Inferior parietal cortex (tissue), 1 donor: ENCODE measurements at regions not wholly inside any gene's neighbourhood (a gene's known extent, or its start where the extent isn't known, plus 50 kb on each side); places are given as distances from the start of the nearest gene placed in this dataset.

Experiments used
- DNase-seq: peaks from one replicate; pipeline ENCODE4 v3.0.0-alpha.2; 2016; ENCODE audit errors: extremely low spot score

DNA sequence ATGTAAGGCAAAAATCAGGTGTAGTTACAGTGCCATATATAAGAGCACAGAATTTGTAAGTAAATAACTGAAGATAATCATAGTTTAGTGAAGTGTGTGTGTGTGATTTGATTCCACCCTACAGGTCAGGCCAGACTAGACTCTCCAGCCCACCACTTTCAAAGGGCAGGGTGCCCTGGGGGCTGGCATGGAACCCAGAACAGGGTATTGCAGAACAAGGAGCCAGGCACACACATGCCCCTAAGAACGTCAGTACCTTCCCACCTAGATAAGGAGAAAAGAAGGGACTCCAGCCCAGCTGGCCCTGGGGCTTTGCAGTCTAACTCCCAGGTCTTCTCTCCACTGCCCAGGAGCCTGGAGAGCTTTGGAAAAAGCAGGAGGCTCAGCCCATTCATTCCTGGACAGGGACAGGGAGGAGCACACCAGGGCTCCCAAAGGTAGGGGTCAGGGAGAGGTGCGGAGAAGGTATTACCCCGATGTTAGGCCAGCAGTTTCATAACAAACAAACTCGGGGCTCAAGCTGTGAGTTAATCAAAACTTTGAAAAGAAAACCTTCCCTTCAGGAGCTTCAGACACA is 149.7 kb upstream of the VANGL1 start:
- no peak for DNase-seq

DNA sequence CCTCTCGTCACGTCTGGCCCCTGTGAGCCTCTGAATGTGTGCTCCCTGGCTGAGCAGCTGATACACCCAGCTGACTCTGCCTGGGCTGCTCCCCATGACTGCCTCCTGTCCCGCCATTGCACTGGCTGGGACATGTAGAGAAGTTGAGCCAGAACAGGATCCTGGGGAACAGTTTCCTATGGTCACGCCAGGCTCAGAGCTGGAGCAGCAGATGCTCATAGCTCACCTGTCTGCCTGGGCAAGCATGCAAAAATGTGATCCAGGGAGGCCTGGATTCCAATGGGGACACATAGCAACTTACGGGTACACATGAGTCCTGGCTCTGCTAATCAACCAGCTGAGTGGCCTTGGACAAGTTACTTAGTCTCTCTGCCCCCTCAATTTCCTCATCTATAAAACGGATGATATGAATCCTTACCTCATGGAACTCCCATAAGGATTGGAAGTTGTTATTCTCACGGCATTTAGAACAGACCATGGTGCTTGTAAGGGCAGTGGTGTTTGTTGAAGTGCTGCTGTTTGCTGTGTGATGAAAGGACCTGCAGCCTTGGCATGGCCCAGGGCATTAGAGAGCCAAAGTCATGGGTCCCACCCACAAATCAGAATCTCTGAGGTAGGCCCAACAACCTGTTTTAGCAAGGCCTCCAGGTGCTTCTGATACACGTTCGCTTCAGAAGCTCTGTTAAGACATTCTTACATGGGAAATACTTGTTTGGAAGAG is 150.3 kb upstream of the VANGL1 start:
- DNase-seq, result no peak

DNA sequence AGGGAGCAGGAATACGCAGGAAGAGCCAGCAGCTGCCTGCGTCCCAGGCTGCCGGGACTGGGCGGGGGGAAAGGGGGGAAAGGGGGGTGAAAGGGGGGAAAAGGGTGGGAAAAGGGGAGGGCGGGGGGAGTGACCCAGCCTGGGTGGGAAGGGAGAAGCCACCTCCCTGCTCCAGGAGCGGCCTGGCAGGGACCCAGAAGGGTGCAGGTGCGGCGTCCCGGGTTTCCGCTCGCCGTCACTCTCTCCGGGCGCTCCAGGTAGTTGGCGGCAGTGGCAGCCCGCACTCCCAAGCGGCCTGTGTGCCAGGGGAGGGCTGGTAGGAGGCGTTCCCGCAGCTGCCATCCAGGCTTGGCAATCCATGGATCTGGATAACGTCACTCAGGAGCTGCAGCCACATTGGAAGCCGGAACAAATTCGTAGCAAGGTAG is 141.0 kb upstream of the NGF start:
- DNase-seq, result no peak

DNA sequence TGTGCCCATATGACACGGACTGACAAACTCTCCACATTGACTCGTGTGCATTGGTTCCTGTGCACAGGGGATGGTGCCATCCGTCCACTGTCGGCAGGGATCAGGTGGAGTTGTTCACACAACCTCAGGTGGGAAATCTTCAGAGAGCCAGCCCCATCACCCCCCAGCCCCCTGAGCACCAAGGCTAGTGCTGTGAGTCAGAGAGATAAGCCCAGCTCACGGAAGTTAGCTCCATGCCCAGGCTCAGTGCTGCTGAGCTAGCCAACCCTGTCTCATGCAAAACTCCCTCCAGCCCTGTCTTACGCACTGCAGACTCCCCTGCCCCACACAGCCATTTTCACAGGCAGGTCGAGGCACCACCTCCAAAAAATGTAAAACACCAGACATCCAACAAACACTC is 139.0 kb upstream of the NGF start:
- no peak for DNase-seq

- DNase-seq, result no peak
These were observed 138.6 kb upstream of the NGF start for GRCh38 chr1:115476616-115477015.

- DNase-seq, result no peak
These were observed 137.9 kb upstream of the NGF start for GRCh38 chr1:115475901-115476300.

GRCh38 chr1:115475252-115475651 is 137.2 kb upstream of the NGF start:
- DNase-seq, result no peak

- no peak for DNase-seq
These were observed 136.0 kb upstream of the NGF start for GRCh38 chr1:115473986-115474565.

GRCh38 chr1:115469703-115470476 is 131.8 kb upstream of the NGF start:
- peak; percentile 16 for DNase-seq

- no peak for DNase-seq
These were observed 129.7 kb upstream of the NGF start for GRCh38 chr1:115467790-115468189.

GRCh38 chr1:115467196-115467595 is 129.1 kb upstream of the NGF start:
- DNase-seq, result no peak

DNA sequence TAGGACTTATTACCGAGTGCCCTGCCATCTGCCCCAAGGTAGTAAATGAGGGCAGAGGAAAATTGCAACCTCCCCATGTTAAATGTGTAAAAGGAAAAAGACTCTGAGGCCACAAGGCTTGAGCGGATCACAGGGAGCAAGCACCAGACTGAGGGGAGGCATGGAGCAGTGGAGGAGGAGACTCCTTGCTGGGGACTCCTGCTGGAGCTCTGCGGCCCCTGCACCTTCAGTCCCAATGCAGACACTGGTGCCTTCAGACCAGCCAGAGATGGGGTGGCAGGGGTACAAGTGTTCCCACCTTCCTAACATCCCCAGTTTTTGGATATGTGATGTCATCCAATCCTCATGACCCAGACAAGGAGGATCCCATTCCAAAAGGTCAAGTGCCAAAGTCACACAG is 128.4 kb upstream of the NGF start:
- no peak for DNase-seq

DNA sequence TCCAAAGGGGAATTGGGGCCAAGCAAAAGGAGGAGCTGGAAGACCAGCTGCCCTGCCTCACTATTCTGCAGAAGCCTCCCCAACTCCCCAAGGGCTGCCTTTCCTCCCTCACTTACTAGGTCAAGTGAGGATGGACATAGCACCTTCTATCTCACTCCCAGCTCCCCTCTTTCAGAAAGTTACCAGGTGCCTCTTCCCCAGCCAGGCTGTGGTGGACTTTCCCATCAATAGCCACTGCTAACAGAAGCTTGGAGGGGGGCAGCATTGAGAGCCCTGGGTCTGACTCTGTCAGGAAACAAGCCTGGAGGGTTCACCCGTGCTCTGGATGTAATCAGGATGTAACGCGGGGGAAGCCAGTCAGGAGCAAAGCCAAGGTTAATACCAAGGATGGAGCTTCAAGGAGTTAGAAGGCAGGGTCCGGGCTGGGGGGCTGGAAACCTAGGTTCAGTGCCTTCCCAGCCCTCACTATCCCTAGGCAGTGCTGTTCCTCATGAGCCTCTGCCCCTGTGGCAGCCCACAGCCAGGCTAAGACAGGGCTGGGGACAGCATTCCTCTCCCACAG is 127.8 kb upstream of the NGF start:
- DNase-seq, result no peak

GRCh38 chr1:115463347-115463746 is 125.3 kb upstream of the NGF start:
- no peak for DNase-seq

GRCh38 chr1:115462566-115463076 is 124.6 kb upstream of the NGF start:
- DNase-seq, result no peak

GRCh38 chr1:115461526-115461925 is 123.5 kb upstream of the NGF start:
- no peak for DNase-seq

- DNase-seq, result no peak
These were observed 121.1 kb upstream of the NGF start for GRCh38 chr1:115459161-115459560.

- no peak for DNase-seq
These were observed 120.5 kb upstream of the NGF start for GRCh38 chr1:115458426-115459114.

DNA sequence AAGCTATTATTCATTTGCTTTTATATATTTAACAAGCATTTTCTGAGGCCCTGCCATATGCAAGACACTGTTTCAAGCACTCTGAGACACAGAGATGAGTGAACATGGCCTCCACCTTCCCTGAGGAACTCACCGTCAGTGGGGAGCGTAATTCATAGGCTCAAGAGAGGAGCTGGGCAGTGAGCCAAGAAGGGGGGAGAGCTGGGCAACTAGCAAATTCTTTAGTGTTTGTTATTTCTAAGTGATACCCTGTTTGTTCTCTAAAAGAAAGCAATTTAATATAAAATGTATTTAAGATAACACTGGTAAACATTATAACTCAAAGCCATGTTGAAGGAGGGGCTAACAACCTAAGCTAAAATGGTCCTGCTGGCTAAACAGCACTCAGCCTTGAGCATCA is 119.2 kb upstream of the NGF start:
- no peak for DNase-seq

DNA sequence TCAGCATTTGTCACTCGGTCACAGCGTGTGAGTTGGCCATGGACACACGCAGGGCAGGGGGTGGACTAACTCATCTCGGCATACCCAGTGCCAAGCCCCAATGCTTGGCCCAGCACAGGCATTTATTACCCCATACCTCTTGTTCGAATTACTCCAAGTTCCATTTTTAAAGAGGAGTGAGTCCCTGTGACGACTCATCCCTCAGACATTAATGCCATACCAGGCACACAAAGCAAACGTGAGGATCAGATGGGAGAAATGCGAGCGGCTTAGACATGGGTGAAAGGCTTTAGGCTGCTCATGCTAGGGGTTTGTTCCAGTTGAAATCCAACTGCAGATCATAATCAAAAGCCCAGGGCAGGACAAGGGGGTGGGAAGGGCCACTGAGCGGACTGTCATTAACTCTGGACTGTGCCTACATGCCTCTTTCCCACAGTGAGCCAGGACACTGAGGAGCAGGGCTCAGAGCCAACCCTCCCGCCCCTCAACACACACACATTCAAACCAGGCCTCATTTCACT is 118.5 kb upstream of the NGF start:
- DNase-seq, result no peak

DNA sequence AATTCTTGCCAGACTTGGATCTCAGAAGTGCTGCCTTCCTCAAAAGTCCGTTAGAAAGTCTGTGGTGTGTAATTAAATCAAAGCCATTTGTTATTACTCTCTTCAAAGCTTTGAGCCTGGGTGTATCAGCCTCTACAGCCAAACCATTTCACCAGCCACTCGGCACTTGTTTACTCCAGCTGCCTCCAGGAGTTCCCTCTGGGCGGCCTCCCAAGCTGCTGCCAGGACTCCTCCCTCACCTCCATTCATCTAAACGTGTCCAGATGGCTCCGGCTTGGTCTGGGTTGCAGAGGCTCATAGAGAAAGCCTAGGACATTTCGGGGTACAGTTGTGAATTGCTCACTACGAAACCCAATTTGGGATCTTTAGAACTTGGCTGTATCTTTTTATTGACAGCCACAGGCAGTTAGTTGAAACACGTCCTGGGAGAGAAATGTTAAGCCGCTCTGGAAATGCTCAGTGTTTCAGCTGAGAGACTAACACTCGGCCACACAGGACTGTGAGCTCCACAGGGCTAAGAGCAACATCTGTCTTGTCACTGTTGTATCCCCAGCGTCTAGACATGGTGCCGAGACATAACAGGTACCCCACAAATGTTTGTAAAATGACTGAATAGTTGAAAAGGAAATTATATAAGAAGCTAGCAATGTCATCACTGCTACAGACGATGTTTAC is 116.9 kb upstream of the NGF start:
- no peak for DNase-seq
